ENCODE measurements at regions not wholly inside any gene's neighbourhood (a gene's known extent, or its start where the extent isn't known, plus 50 kb on each side); places are given as distances from the start of the nearest gene placed in this dataset.

- no peak for TF ChIP-seq ATF4 (CRISPR knock-in tag; IDR thresholded peaks at IDR 0.05)
- TF ChIP-seq KLF6 (CRISPR knock-in tag; IDR thresholded peaks at IDR 0.05) = 0 out of 2 replicates have a peak, but pooled peaks have one; percentile 38
- TF ChIP-seq, protein P1, sequence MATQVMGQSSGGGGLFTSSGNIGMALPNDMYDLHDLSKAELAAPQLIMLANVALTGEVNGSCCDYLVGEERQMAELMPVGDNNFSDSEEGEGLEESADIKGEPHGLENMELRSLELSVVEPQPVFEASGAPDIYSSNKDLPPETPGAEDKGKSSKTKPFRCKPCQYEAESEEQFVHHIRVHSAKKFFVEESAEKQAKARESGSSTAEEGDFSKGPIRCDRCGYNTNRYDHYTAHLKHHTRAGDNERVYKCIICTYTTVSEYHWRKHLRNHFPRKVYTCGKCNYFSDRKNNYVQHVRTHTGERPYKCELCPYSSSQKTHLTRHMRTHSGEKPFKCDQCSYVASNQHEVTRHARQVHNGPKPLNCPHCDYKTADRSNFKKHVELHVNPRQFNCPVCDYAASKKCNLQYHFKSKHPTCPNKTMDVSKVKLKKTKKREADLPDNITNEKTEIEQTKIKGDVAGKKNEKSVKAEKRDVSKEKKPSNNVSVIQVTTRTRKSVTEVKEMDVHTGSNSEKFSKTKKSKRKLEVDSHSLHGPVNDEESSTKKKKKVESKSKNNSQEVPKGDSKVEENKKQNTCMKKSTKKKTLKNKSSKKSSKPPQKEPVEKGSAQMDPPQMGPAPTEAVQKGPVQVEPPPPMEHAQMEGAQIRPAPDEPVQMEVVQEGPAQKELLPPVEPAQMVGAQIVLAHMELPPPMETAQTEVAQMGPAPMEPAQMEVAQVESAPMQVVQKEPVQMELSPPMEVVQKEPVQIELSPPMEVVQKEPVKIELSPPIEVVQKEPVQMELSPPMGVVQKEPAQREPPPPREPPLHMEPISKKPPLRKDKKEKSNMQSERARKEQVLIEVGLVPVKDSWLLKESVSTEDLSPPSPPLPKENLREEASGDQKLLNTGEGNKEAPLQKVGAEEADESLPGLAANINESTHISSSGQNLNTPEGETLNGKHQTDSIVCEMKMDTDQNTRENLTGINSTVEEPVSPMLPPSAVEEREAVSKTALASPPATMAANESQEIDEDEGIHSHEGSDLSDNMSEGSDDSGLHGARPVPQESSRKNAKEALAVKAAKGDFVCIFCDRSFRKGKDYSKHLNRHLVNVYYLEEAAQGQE (IDR thresholded peaks at IDR 0.05; ENCODE audit: borderline replicate concordance in 1 of 2, low read depth in 1 of 2, low read length in 2 of 2) = no peak
- TF ChIP-seq CEBPG (CRISPR knock-in tag; IDR thresholded peaks at IDR 0.05) = peak; percentile 97
- TF ChIP-seq NFKB2 (CRISPR knock-in tag; IDR thresholded peaks at IDR 0.05; ENCODE audit: borderline replicate concordance) = no peak
- 0 out of 2 replicates have a peak, but pooled peaks have one; percentile 54 for TF ChIP-seq ZNF205 (CRISPR knock-in tag; IDR thresholded peaks at IDR 0.05)
- no peak for TF ChIP-seq RARG (CRISPR knock-in tag; IDR thresholded peaks at IDR 0.05; ENCODE audit: low read depth)
- TF ChIP-seq ZNF766 (CRISPR knock-in tag; IDR thresholded peaks at IDR 0.05; ENCODE audit: borderline replicate concordance) = no peak
- TF ChIP-seq, protein P2, sequence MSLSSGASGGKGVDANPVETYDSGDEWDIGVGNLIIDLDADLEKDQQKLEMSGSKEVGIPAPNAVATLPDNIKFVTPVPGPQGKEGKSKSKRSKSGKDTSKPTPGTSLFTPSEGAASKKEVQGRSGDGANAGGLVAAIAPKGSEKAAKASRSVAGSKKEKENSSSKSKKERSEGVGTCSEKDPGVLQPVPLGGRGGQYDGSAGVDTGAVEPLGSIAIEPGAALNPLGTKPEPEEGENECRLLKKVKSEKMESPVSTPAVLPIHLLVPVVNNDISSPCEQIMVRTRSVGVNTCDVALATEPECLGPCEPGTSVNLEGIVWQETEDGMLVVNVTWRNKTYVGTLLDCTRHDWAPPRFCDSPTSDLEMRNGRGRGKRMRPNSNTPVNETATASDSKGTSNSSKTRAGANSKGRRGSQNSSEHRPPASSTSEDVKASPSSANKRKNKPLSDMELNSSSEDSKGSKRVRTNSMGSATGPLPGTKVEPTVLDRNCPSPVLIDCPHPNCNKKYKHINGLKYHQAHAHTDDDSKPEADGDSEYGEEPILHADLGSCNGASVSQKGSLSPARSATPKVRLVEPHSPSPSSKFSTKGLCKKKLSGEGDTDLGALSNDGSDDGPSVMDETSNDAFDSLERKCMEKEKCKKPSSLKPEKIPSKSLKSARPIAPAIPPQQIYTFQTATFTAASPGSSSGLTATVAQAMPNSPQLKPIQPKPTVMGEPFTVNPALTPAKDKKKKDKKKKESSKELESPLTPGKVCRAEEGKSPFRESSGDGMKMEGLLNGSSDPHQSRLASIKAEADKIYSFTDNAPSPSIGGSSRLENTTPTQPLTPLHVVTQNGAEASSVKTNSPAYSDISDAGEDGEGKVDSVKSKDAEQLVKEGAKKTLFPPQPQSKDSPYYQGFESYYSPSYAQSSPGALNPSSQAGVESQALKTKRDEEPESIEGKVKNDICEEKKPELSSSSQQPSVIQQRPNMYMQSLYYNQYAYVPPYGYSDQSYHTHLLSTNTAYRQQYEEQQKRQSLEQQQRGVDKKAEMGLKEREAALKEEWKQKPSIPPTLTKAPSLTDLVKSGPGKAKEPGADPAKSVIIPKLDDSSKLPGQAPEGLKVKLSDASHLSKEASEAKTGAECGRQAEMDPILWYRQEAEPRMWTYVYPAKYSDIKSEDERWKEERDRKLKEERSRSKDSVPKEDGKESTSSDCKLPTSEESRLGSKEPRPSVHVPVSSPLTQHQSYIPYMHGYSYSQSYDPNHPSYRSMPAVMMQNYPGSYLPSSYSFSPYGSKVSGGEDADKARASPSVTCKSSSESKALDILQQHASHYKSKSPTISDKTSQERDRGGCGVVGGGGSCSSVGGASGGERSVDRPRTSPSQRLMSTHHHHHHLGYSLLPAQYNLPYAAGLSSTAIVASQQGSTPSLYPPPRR (CRISPR knock-in tag; IDR thresholded peaks at IDR 0.05; ENCODE audit: borderline replicate concordance) = 0 out of 2 replicates have a peak, but pooled peaks have one; percentile 20
- TF ChIP-seq IRF1 (CRISPR knock-in tag; IDR thresholded peaks at IDR 0.05; ENCODE audit: low read depth) = no peak
- TF ChIP-seq, protein P3, sequence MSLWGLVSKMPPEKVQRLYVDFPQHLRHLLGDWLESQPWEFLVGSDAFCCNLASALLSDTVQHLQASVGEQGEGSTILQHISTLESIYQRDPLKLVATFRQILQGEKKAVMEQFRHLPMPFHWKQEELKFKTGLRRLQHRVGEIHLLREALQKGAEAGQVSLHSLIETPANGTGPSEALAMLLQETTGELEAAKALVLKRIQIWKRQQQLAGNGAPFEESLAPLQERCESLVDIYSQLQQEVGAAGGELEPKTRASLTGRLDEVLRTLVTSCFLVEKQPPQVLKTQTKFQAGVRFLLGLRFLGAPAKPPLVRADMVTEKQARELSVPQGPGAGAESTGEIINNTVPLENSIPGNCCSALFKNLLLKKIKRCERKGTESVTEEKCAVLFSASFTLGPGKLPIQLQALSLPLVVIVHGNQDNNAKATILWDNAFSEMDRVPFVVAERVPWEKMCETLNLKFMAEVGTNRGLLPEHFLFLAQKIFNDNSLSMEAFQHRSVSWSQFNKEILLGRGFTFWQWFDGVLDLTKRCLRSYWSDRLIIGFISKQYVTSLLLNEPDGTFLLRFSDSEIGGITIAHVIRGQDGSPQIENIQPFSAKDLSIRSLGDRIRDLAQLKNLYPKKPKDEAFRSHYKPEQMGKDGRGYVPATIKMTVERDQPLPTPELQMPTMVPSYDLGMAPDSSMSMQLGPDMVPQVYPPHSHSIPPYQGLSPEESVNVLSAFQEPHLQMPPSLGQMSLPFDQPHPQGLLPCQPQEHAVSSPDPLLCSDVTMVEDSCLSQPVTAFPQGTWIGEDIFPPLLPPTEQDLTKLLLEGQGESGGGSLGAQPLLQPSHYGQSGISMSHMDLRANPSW (CRISPR knock-in tag; IDR thresholded peaks at IDR 0.05; ENCODE audit: borderline replicate concordance) = no peak
- TF ChIP-seq ZNF552 (CRISPR knock-in tag; IDR thresholded peaks at IDR 0.05; ENCODE audit: borderline replicate concordance) = no peak
- no peak for TF ChIP-seq MAFG (CRISPR knock-in tag; IDR thresholded peaks at IDR 0.05)
- TF ChIP-seq HNF4A (CRISPR knock-in tag; IDR thresholded peaks at IDR 0.05) = peak; percentile 95
- peak; percentile 40; the same call in 1 of the 2 replicates for TF ChIP-seq ETV5 (CRISPR knock-in tag; IDR thresholded peaks at IDR 0.05; ENCODE audit: borderline replicate concordance)
- TF ChIP-seq ZNF230 (CRISPR knock-in tag; IDR thresholded peaks at IDR 0.05) = no peak
- TF ChIP-seq NCOR1 (IDR thresholded peaks at IDR 0.05; ENCODE audit: borderline replicate concordance, low read length) = peak; percentile 59; the same call in 1 of the 2 replicates
Observed at GRCh38 chr16:73161977-73162376, 114.0 kb upstream of the ZFHX3 start (continued).

Measured in HepG2 (cell line).